Mesendoderm (in vitro differentiated cells): ENCODE measurements at regions not wholly inside any gene's neighbourhood (a gene's known extent, or its start where the extent isn't known, plus 50 kb on each side); places are given as distances from the start of the nearest gene placed in this dataset.
A peak's percentile ranks its signal among the peaks of the same experiment; 100 is the strongest.

Source experiments
- DNase-seq: peaks from one replicate; pipeline ENCODE4 v3.0.0; 2013
- H2AK5ac ChIP-seq: 2 replicates; pipeline ENCODE4 v1.6.1; 2013; ENCODE audit warnings: low read length, inconsistent platforms
- H2BK120ac ChIP-seq: 2 replicates; pipeline ENCODE4 v1.6.1; 2013; ENCODE audit warnings: low read depth, mild to moderate bottlenecking, low read length, moderate library complexity, mixed read lengths
- H2BK15ac ChIP-seq: replicated peaks from 2 replicates; pipeline ENCODE4 v1.6.1; 2013; ENCODE audit warnings: low read depth, mild to moderate bottlenecking, moderate library complexity
- H2BK5ac ChIP-seq: 2 replicates; pipeline ENCODE4 v1.6.1; 2013; ENCODE audit warnings: low read length, inconsistent platforms
- H3K18ac ChIP-seq: 2 replicates; pipeline ENCODE4 v1.6.1; 2013; ENCODE audit warnings: mild to moderate bottlenecking, low read length, mixed read lengths
- H3K23ac ChIP-seq: one replicate; pipeline ENCODE4 v1.6.1; 2013; ENCODE audit warnings: low read length
- H3K27ac ChIP-seq: 2 replicates; pipeline ENCODE4 v1.5.1; 2013; ENCODE audit warnings: low read depth, mild to moderate bottlenecking, inconsistent platforms, low read length, moderate library complexity
- H3K27me3 ChIP-seq: 2 replicates; pipeline ENCODE4 v1.6.1; 2013; ENCODE audit warnings: low read length, control low read depth, mild to moderate bottlenecking, inconsistent platforms; ENCODE audit not compliant: insufficient read depth, poor library complexity
- H3K36me3 ChIP-seq: 2 replicates; pipeline ENCODE4 v1.6.1; 2013; ENCODE audit warnings: low read length, inconsistent platforms; ENCODE audit not compliant: control insufficient read depth, insufficient read depth
- H3K4ac ChIP-seq: one replicate; pipeline ENCODE4 v1.6.1; 2013; ENCODE audit warnings: low read depth, mild to moderate bottlenecking, low read length, moderate library complexity
- H3K4me1 ChIP-seq: 2 replicates; pipeline ENCODE4 v1.6.1; 2013; ENCODE audit warnings: low read depth, low read length, inconsistent platforms; ENCODE audit not compliant: control insufficient read depth
- H3K4me2 ChIP-seq: 2 replicates; pipeline ENCODE4 v1.6.1; 2013; ENCODE audit warnings: low read length
- H3K4me3 ChIP-seq: 2 replicates; pipeline ENCODE4 v1.5.1; 2013; ENCODE audit warnings: mild to moderate bottlenecking, low read length
- H3K56ac ChIP-seq: one replicate; pipeline ENCODE4 v1.6.1; 2013; ENCODE audit warnings: low read length
- H3K79me1 ChIP-seq: 2 replicates; pipeline ENCODE4 v1.6.1; 2013; ENCODE audit warnings: low read length, inconsistent platforms
- H3K79me2 ChIP-seq: 2 replicates; pipeline ENCODE4 v1.6.1; 2013; ENCODE audit warnings: mild to moderate bottlenecking, low read length; ENCODE audit not compliant: control insufficient read depth, insufficient read depth
- H3K9ac ChIP-seq: 2 replicates; pipeline ENCODE4 v1.6.1; 2013; ENCODE audit warnings: low read length, inconsistent platforms
- H4K5ac ChIP-seq: one replicate; pipeline ENCODE4 v1.6.1; 2013; ENCODE audit warnings: low read length
- H4K8ac ChIP-seq: one replicate; pipeline ENCODE4 v1.6.1; 2013; ENCODE audit warnings: low read depth, mild to moderate bottlenecking, control low read depth, low read length, moderate library complexity
- WGBS: extraction: QIAGEN DNeasy Blood & Tissue Kit; methylation state at CpG from one replicate; pipeline ENCODE4 v1.1.7; 2013; ENCODE audit warnings: low lambda C conversion rate, missing lambda C conversion rate; ENCODE audit not compliant: insufficient coverage; ENCODE audit errors: extremely low coverage; 5-methylcytosine and 5-hydroxymethylcytosine counted together

DNA sequence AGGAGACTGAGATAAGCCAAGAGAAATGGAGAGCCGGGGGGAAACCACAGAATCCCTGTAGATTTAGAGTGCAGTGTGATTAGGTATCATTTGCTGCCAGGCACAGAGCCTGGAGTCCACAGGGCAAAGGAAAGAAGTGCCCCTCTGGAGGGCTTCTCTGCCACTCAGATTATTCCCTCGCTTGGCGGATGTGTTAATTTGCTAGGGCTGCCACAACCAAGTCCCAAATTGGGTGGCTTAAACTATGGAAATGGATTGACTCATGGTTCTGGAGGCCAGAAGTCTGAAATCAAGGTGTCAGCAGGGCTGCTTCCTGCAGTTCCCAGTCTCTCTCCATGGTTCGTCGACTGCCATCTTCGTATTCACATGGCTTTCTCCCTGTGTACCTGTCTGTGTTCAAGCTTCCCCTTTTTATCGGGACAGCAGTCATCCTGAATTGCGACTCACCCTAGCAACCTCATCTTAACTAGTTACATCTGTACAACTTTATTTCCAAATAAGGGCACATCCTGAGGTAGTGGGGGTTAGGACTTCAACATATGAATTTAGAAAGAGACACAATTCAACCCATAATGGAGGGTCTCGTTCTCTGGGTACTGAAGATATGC is 122.2 kb downstream of the ANKRD60 start:
- H3K79me2 ChIP-seq: no peaks in the 10 kb centered on the region
- H3K79me1 ChIP-seq: no peaks in the 10 kb centered on the region
- no peak overlapping the region for H2BK120ac ChIP-seq
- no peak overlapping the region for H3K9ac ChIP-seq
- H3K4ac ChIP-seq: no peak overlapping the region
- no CpG with 5 or more reads among the region's 9 CpGs for WGBS
- H4K5ac ChIP-seq: no peak overlapping the region
- no peak overlapping the region for H2BK15ac ChIP-seq
- H3K36me3 ChIP-seq: no peaks in the 10 kb centered on the region
- no peak overlapping the region for H3K4me3 ChIP-seq
- H2BK5ac ChIP-seq: no peak overlapping the region
- H3K27ac ChIP-seq: no peak overlapping the region
- no peak for DNase-seq
- no peak overlapping the region for H4K8ac ChIP-seq
- H3K4me1 ChIP-seq: no peaks in the 10 kb centered on the region
- no peak overlapping the region for H3K18ac ChIP-seq
- H3K27me3 ChIP-seq: no peaks in the 10 kb centered on the region
- no peak overlapping the region for H2AK5ac ChIP-seq
- no peak overlapping the region for H3K4me2 ChIP-seq
- H3K23ac ChIP-seq: no peak overlapping the region
- H3K56ac ChIP-seq: no peak overlapping the region

DNA sequence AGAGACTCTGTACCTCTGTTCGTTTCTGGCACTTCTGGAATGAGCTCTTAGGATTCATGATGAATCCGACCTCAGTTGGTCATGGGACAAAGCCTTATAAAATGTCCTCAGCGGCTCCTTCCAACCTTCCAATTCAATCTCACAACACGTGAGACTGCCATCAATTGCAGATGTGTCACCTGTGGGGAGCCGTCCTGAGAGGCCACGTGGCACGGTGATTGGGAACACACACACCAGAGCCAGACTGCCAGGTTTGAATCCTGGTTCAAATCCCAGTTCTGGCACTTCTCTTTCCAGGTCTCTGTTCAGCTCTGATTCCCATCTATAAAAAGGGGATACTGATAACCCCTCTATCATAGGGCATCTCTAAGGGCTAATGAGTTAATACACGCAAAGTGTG is 124.5 kb downstream of the ANKRD60 start:
- Histone ChIP-seq H3K27me3 (no peaks in the 10 kb centered on the region), H3K4me2 (no peak overlapping the region), H2BK120ac (no peak overlapping the region), H2BK15ac (no peak overlapping the region), H2BK5ac (no peak overlapping the region), H3K56ac (no peak overlapping the region), H4K8ac (no peak overlapping the region), H3K9ac (no peak overlapping the region), H3K4me1 (no peaks in the 10 kb centered on the region), H3K79me1 (no peaks in the 10 kb centered on the region), H3K4ac (no peak overlapping the region), H3K27ac (no peak overlapping the region), H2AK5ac (no peak overlapping the region), H3K23ac (no peak overlapping the region), H4K5ac (no peak overlapping the region), H3K18ac (no peak overlapping the region), H3K36me3 (no peaks in the 10 kb centered on the region), H3K79me2 (no peaks in the 10 kb centered on the region), H3K4me3 (no peak overlapping the region)
- WGBS: no CpG with 5 or more reads among the region's 8 CpGs
- no peak for DNase-seq

DNA sequence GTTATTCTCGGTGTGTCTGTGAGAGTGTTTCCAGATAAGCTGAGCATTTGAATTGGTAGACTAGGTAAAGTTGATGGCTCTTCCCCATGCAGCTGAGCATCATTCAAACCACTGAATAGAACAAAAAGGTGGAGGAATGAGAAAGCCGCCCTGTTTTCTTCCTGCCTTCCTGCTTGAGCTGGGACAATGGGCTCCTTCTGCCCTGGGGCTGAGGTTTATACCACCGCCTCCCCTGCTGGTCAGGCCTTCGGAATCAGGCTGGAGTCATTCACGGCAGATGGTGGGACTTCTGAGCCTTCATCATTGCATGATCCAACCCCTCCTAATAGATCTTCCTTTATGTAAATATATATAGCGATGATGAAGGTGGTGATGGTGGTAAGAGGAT is 124.9 kb downstream of the ANKRD60 start:
- H3K9ac ChIP-seq: no peak overlapping the region
- H3K4me3 ChIP-seq: no peak overlapping the region
- no peak overlapping the region for H2BK5ac ChIP-seq
- H2BK15ac ChIP-seq: no peak overlapping the region
- no peak overlapping the region for H4K8ac ChIP-seq
- H3K79me1 ChIP-seq: no peaks in the 10 kb centered on the region
- H3K4me2 ChIP-seq: no peak overlapping the region
- H3K27me3 ChIP-seq: no peaks in the 10 kb centered on the region
- DNase-seq: peak; percentile 16
- no peak overlapping the region for H2BK120ac ChIP-seq
- H3K56ac ChIP-seq: no peak overlapping the region
- H3K23ac ChIP-seq: no peak overlapping the region
- no peak overlapping the region for H3K27ac ChIP-seq
- H3K79me2 ChIP-seq: no peaks in the 10 kb centered on the region
- no peaks in the 10 kb centered on the region for H3K36me3 ChIP-seq
- no peak overlapping the region for H2AK5ac ChIP-seq
- H4K5ac ChIP-seq: no peak overlapping the region
- no peak overlapping the region for H3K4ac ChIP-seq
- H3K18ac ChIP-seq: no peak overlapping the region
- WGBS: no CpG with 5 or more reads among the region's 6 CpGs
- H3K4me1 ChIP-seq: no peaks in the 10 kb centered on the region

DNA sequence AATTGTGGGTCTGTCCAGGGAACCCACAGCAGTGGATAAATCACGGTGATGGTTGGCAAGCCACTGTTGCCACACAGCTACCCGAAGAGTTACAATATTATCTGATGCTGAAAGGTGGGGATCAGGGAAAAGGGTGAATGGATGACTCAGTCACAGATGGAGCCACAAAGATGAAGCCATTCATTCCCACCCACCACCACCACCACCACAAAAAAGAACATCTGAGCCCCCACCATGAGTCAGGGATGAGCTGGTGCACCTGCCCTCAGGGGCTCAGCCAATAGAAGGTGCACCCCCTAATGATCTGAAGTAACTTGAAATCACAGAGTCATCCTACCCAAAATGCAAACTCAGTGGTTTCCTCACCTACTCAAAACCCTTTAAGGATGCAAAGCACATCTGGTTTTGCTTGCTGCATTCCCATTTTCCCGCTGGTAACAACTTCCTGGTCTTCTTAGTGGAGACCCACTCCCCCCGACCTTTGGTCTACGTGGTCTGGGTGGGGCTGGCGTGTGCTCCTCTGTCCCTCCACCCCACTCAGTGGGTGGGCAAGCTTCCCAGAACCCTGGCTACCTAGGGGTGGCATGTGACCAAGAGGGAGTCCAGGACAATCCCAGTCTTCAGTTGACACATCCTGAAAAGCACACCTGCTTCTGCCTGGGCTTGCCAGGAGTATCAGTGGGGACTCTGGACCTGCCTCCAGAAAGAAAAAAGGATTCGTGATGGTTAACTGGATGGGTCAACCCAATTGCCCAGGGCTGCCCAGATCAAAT is 125.5 kb downstream of the ANKRD60 start:
- no peak for DNase-seq
- no peak overlapping the region for H3K56ac ChIP-seq
- WGBS: no CpG with 5 or more reads among the region's 7 CpGs
- no peak overlapping the region for H3K27ac ChIP-seq
- H3K36me3 ChIP-seq: no peaks in the 10 kb centered on the region
- no peak overlapping the region for H2BK15ac ChIP-seq
- no peak overlapping the region for H2AK5ac ChIP-seq
- H3K9ac ChIP-seq: no peak overlapping the region
- H3K4me1 ChIP-seq: no peaks in the 10 kb centered on the region
- H4K5ac ChIP-seq: no peak overlapping the region
- H2BK120ac ChIP-seq: no peak overlapping the region
- H3K79me1 ChIP-seq: no peaks in the 10 kb centered on the region
- no peak overlapping the region for H3K4me2 ChIP-seq
- H3K4me3 ChIP-seq: no peak overlapping the region
- H3K23ac ChIP-seq: no peak overlapping the region
- no peak overlapping the region for H4K8ac ChIP-seq
- H3K27me3 ChIP-seq: no peaks in the 10 kb centered on the region
- no peaks in the 10 kb centered on the region for H3K79me2 ChIP-seq
- no peak overlapping the region for H3K4ac ChIP-seq
- H3K18ac ChIP-seq: no peak overlapping the region
- H2BK5ac ChIP-seq: no peak overlapping the region

DNA sequence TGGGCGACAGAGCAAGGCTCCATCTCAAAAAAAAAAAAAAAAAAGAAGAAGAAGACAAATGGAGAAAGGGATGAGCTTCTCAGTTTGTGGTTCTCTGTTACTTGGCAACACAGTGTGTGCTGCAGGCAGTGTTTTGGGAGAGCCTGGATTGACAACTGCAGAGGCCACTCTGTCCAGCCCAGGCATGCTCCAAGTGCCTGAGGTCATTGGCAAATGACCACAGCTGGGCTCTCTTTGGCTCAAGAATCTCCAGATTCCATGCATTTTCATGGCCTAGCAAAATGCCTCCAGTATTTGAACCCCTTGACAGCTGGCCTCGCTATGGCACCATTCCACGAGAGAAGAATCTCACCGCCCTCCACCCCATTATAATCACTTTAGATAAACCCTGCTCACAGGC is 126.2 kb downstream of the ANKRD60 start:
- Histone ChIP-seq H3K79me1 (no peaks in the 10 kb centered on the region), H3K56ac (no peak overlapping the region), H3K4ac (no peak overlapping the region), H2AK5ac (no peak overlapping the region), H2BK120ac (no peak overlapping the region), H4K8ac (no peak overlapping the region), H3K27me3 (no peaks in the 10 kb centered on the region), H3K23ac (no peak overlapping the region), H3K36me3 (no peaks in the 10 kb centered on the region), H4K5ac (no peak overlapping the region), H3K27ac (no peak overlapping the region), H3K4me3 (no peak overlapping the region), H2BK5ac (no peak overlapping the region), H3K79me2 (no peaks in the 10 kb centered on the region), H3K9ac (no peak overlapping the region), H3K4me1 (no peaks in the 10 kb centered on the region), H3K18ac (no peak overlapping the region), H2BK15ac (no peak overlapping the region), H3K4me2 (no peak overlapping the region)
- no peak for DNase-seq
- WGBS: no CpG with 5 or more reads among the region's 4 CpGs
